DOHH2 (cell line): ENCODE measurements at regions not wholly inside any gene's neighbourhood (a gene's known extent, or its start where the extent isn't known, plus 50 kb on each side); places are given as distances from the start of the nearest gene placed in this dataset.

Source experiments
- H3F3A ChIP-seq: fragments of 200-600 bp; sonication (generic), shearing (Covaris generic); 2 replicates; pipeline ENCODE4 v1.6.0; 2016; ENCODE audit warnings: antibody characterized with exemption, mild to moderate bottlenecking; ENCODE audit not compliant: control insufficient read depth, insufficient read depth
- H3K27ac ChIP-seq: fragments of 200-600 bp; sonication (generic); 2 replicates; pipeline ENCODE4 v1.5.1; 2014; ENCODE audit warnings: low read depth, mild to moderate bottlenecking, low read length, moderate library complexity
- H3K27me3 ChIP-seq: fragments of 200-600 bp; sonication (generic); 2 replicates; pipeline ENCODE4 v1.6.1; 2014; ENCODE audit warnings: mild to moderate bottlenecking, low read length, mixed read lengths; ENCODE audit not compliant: control insufficient read depth
- H3K36me3 ChIP-seq: fragments of 200-600 bp; sonication (generic); 2 replicates; pipeline ENCODE4 v1.6.1; 2014; ENCODE audit warnings: mild to moderate bottlenecking, low read length, moderate library complexity, mixed read lengths; ENCODE audit not compliant: control insufficient read depth
- H3K4me1 ChIP-seq: fragments of 200-600 bp; sonication (generic); 2 replicates; pipeline ENCODE4 v1.6.1; 2014; ENCODE audit warnings: mild to moderate bottlenecking, low read length, mixed read lengths; ENCODE audit not compliant: control insufficient read depth
- H3K4me2 ChIP-seq: fragments of 200-600 bp; sonication (generic); 2 replicates; pipeline ENCODE4 v1.6.0; 2014; ENCODE audit warnings: mild to moderate bottlenecking, low read length, moderate library complexity
- H3K4me3 ChIP-seq: fragments of 200-600 bp; sonication (generic); 2 replicates; pipeline ENCODE4 v1.5.1; 2014; ENCODE audit warnings: mild to moderate bottlenecking, low read length, mixed read lengths
- H3K79me2 ChIP-seq: fragments of 200-600 bp; sonication (generic); 2 replicates; pipeline ENCODE4 v1.6.1; 2014; ENCODE audit warnings: mild to moderate bottlenecking, low read length, mixed read lengths; ENCODE audit not compliant: control insufficient read depth
- H3K9me2 ChIP-seq: fragments of 200-600 bp; sonication (generic); replicated peaks from 2 replicates; pipeline ENCODE4 v1.6.1; 2014; ENCODE audit warnings: mild to moderate bottlenecking, low read length, mixed read lengths; ENCODE audit not compliant: control insufficient read depth
- H3K9me3 ChIP-seq: fragments of 200-600 bp; sonication (generic); 2 replicates; pipeline ENCODE4 v1.6.1; 2014; ENCODE audit warnings: antibody characterized with exemption, low read length, mixed read lengths; ENCODE audit not compliant: control insufficient read depth, insufficient read depth
- H4K20me1 ChIP-seq: fragments of 200-600 bp; sonication (generic); 2 replicates; pipeline ENCODE4 v1.6.0; 2014; ENCODE audit warnings: low read depth, mild to moderate bottlenecking, antibody characterized with exemption, low read length, moderate library complexity; ENCODE audit not compliant: control insufficient read depth, insufficient read depth
- CTCF ChIP-seq: fragments of 200-600 bp; sonication (generic); IDR thresholded peaks from one replicate; pipeline ENCODE4 v1.5.1; 2014; ENCODE audit warnings: antibody characterized with exemption, mild to moderate bottlenecking, low read depth, low read length; ENCODE audit not compliant: poor library complexity, severe bottlenecking
- EZH2phosphoT487 ChIP-seq: fragments of 200-600 bp; sonication (generic); IDR thresholded peaks from 2 replicates; pipeline ENCODE4 v1.6.1; 2017; ENCODE audit warnings: borderline replicate concordance, mild to moderate bottlenecking, antibody characterized with exemption, low read length, moderate library complexity, mixed read lengths

- Histone ChIP-seq H3K27me3 (0 out of 2 replicates have a peak, but pooled peaks cover 3% of the 10 kb centered on the region), H3K4me1 (no peaks in the 10 kb centered on the region), H3K4me3 (no peak overlapping the region)
Measured at GRCh38 chr18:45328296-45328695, 287.0 kb upstream of the SLC14A2 start.

GRCh38 chr18:45328811-45329210 lies 286.5 kb upstream of the SLC14A2 start:
- Histone ChIP-seq H3K79me2 (no peaks in the 10 kb centered on the region), H3K9me3 (no peaks in the 10 kb centered on the region), H3K4me1 (no peaks in the 10 kb centered on the region), H3K27ac (no peak overlapping the region), H3K4me2 (no peak overlapping the region), H3K9me2 (no peaks in the 10 kb centered on the region), H3F3A (no peaks in the 10 kb centered on the region), H3K4me3 (no peak overlapping the region), H3K27me3 (0 out of 2 replicates have a peak, but pooled peaks cover 3% of the 10 kb centered on the region), H3K36me3 (no peaks in the 10 kb centered on the region), H4K20me1 (no peaks in the 10 kb centered on the region)
- TF ChIP-seq CTCF, result no peak
- TF ChIP-seq EZH2phosphoT487, result no peak

More at GRCh38 chr18:45328296-45328695, 287.0 kb upstream of the SLC14A2 start:
- H3K9me3 ChIP-seq, result no peaks in the 10 kb centered on the region
- TF ChIP-seq EZH2phosphoT487 (no peak), CTCF (no peak)
- no peak overlapping the region for H3K27ac ChIP-seq
- no peaks in the 10 kb centered on the region for H4K20me1 ChIP-seq
- H3F3A ChIP-seq, result no peaks in the 10 kb centered on the region
- H3K9me2 ChIP-seq, result no peaks in the 10 kb centered on the region
- H3K79me2 ChIP-seq, result no peaks in the 10 kb centered on the region
- no peaks in the 10 kb centered on the region for H3K36me3 ChIP-seq
- H3K4me2 ChIP-seq, result no peak overlapping the region

GRCh38 chr18:45329316-45329715 lies 286.0 kb upstream of the SLC14A2 start:
- Histone ChIP-seq H3K4me3 (no peak overlapping the region), H3K9me3 (no peaks in the 10 kb centered on the region), H3K27me3 (0 out of 2 replicates have a peak, but pooled peaks cover 3% of the 10 kb centered on the region), H3K36me3 (no peaks in the 10 kb centered on the region), H3K4me2 (no peak overlapping the region), H3K9me2 (no peaks in the 10 kb centered on the region), H3K27ac (no peak overlapping the region), H3F3A (no peaks in the 10 kb centered on the region), H3K4me1 (no peaks in the 10 kb centered on the region), H4K20me1 (no peaks in the 10 kb centered on the region), H3K79me2 (no peaks in the 10 kb centered on the region)
- TF ChIP-seq EZH2phosphoT487 (no peak), CTCF (no peak)
